GM19023 (cell line): ENCODE measurements at regions not wholly inside any gene's neighbourhood (a gene's known extent, or its start where the extent isn't known, plus 50 kb on each side); places are given as distances from the start of the nearest gene placed in this dataset.
"Not testable (repeated sequence)": the region's sequence is repeated elsewhere in the genome, so short reads cannot be mapped to it uniquely, and the experiment has no call there.

ENCODE experiments used
- ATAC-seq: cut with Tn5 transposase; IDR thresholded peaks from one replicate; pipeline ENCODE4 v1.9.1; 2021; ENCODE audit warnings: mild to moderate bottlenecking, moderate library complexity; ENCODE audit not compliant: unreplicated experiment

GRCh38 chr17:70905796-70906195, 736.5 kb downstream of the KCNJ2 start:
- ATAC-seq, result no peak

DNA sequence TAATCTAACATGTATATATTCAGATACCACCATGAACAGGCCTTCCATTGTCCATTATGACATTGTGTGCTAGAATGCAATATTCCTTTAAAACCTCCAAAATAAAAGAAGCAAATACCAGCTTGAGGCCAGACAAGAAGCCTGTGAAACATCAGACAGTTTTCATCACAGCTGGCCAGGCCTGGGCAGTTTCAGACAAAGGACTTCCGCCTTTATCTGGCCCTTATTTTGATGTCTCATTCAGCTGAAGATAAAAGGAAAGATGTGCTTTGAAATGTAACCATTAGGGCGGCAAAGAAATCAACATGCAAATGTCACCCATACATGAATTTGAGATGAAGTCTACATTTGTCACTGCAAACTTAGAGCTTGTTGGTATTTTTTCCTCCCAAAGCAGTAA, 737.5 kb downstream of the KCNJ2 start:
- no peak for ATAC-seq

- ATAC-seq, result no peak
Measured at GRCh38 chr17:70912716-70913485, 743.6 kb downstream of the KCNJ2 start.

DNA sequence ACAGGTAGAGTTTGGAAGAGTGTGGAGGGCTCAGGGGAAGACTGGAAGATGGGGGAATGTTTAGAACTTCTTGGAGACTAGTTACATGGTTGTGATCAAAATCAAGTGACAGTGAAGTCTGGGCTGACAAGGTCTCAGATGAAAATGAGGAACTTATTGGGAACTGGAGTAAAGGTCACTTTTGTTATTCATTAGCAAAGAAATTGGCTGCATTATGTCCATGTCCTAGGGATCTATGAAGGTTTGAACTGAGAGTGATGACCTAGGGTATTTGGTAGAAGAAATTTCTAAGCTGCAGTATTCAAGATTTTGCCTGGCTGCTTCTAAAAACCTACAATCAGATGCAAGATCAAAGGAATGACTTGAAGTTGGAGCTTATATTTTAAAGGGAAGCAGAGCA, 747.1 kb downstream of the KCNJ2 start:
- no peak for ATAC-seq

DNA sequence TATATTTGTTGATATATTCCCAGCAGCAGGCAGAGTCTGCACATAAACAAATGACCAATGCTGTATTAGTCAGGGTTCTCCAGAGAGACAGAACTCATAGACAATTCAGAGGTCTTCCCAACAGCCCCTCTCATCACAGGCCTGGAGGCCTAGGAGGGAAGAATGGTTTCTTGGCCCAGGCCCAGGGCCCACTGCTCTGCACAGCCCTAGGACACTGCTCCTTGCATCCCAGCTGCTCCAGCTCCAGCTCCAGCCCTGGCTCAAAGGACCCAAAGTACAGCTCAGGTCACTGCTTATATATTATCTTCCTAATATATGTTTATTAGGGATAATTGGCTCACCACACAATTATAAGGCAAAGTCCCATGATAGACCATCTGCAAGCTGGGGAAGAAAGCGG, 749.9 kb downstream of the KCNJ2 start:
- no peak for ATAC-seq

DNA sequence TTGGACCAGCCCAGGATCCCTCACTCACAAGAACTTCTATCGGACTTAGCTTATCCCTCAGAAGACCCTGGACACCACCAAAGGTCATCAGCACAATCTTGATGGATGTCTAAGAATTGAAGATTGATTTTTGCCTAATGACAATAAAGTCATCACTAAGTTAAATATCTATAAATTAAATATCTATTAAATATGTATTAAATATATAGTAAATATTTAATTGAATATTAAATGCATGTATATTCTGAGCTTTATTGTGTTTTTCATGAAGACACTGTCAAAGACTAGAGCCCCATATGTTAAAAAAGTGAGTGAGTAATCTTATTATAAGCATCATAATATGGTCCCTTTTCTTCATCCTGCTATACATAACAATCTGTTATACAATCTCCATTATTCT, 751.1 kb downstream of the KCNJ2 start:
- ATAC-seq, result no peak

GRCh38 chr17:70922268-70922667, 752.9 kb downstream of the KCNJ2 start:
- ATAC-seq, result no peak

- ATAC-seq, result no peak
Measured at GRCh38 chr17:70924776-70925175, 755.4 kb downstream of the KCNJ2 start.

GRCh38 chr17:70929226-70929625, 759.9 kb downstream of the KCNJ2 start:
- ATAC-seq, result no peak

DNA sequence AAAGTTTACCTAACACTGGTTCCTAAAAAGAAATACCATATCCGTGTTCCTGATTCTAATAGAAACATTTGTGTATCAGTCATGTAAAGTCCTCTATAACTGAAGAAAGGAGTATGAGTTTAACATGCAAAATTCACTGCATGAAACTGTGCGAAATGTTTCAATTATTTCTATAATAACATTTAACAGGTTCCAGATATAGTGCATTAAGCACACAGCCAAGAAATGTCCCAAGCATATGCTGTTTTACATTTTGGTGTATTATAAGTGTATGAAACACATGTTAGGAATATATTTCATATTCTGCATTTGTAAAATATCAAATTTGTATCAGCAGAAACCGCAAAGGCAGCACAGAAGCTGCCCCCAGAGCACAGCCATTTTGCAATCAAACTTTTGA, 764.9 kb downstream of the KCNJ2 start:
- no peak for ATAC-seq

GRCh38 chr17:70934835-70935234, 765.5 kb downstream of the KCNJ2 start:
- ATAC-seq, result no peak

GRCh38 chr17:70936724-70937123, 767.4 kb downstream of the KCNJ2 start:
- ATAC-seq, result no peak

- ATAC-seq, result no peak
Measured at GRCh38 chr17:70938336-70938735, 769.0 kb downstream of the KCNJ2 start.

DNA sequence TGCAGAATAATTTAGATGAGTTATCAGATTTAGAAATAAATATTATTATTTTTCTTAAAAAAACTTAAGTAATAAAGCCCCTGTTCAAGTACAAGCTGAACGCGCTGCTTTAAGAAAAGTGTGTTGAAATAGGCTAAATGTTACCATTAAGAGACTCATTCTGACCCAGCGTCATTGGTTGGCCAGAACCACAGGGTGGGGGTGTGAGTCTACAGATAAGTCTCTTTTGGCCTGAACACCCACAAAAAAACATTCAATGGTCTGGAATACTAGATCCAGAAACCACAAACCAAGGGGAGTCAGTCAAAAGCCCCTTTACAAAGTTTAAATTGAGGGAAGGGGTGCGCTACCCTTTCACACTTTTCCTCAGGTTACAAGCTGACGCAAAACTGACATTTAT, 776.1 kb downstream of the KCNJ2 start:
- no peak for ATAC-seq

- ATAC-seq, result no peak
Measured at GRCh38 chr17:70947215-70947614, 777.9 kb downstream of the KCNJ2 start.

- ATAC-seq, result no peak
Measured at GRCh38 chr17:70947636-70948565, 778.6 kb downstream of the KCNJ2 start.

DNA sequence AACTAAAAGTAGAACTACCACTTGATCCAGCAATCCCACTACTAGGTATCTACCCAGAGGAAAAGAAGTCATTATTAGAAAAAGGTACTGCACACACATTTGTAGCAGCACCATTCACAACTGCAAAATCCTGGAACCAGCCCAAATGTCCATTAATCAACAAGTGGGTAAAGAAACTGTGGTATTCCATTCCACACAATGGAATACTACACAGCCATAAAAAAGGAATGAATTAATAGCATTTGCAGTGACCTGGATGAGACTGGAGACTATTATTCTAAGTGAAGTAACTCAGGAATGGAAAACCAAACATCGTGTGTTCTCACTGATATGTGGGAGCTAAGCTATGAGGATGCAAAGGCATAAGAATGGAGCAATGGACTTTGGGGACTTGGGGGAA, 783.8 kb downstream of the KCNJ2 start:
- ATAC-seq, result not testable (repeated sequence)

DNA sequence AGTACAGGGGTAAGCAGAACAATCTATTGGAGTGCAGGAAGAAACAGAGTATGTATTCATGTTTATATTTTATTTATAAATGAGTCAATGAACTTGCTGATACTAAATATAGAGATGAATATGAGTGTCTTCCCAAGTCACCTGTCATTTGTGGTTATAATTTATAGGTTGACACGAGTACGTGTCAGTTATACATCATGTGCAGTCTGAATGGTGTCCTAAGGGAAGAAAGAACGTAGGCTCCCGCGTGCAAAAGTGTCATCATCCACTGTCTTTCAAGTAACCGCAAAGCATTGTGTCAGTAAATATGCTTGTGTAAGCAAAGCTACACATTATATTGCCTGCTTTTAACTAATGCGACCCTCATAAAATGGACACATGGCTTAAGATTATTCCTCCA, 786.1 kb downstream of the KCNJ2 start:
- no peak for ATAC-seq

GRCh38 chr17:70956726-70957125, 787.4 kb downstream of the KCNJ2 start:
- no peak for ATAC-seq

- ATAC-seq, result no peak
Measured at GRCh38 chr17:70961341-70961740, 792.0 kb downstream of the KCNJ2 start.

- no peak for ATAC-seq
Measured at GRCh38 chr17:70968302-70968701, 799.0 kb downstream of the KCNJ2 start.

DNA sequence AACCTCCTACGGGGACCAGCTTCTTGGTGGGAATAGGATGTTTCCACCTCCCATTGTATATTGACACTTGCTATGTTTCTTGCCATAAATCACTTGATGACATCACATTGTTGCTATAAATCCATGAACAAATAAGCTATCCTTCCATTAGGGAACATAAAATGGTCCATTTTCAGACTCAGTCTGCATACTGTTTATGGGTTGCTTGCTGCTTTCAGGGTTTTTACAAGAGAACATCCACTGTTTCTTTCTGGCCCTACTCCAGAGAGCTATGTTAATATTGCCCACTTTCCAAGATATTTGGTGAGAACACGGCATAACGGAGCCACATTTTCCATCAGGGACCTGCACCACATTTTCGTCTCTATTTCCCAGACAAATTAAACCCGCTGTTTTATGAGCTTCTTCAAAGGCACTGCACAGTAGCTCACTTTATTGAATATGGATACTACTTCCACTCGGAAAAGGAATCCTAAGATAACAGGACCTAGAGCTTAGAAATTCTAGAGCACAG, 800.2 kb downstream of the KCNJ2 start:
- no peak for ATAC-seq
